RPMI8226 (cell line): ENCODE measurements at regions not wholly inside any gene's neighbourhood (a gene's known extent, or its start where the extent isn't known, plus 50 kb on each side); places are given as distances from the start of the nearest gene placed in this dataset.
"Not testable (repeated sequence)": the region's sequence is repeated elsewhere in the genome, so short reads cannot be mapped to it uniquely, and the experiment has no call there.

Experiments
- DNase-seq: peaks from one replicate; pipeline ENCODE4 v3.0.0-alpha.2; 2015

- DNase-seq: no peak
These were observed 749.7 kb upstream of the COX7C start for GRCh38 chr5:85868070-85868469.

GRCh38 chr5:85893996-85894395 is 723.7 kb upstream of the COX7C start:
- DNase-seq: no peak

DNA sequence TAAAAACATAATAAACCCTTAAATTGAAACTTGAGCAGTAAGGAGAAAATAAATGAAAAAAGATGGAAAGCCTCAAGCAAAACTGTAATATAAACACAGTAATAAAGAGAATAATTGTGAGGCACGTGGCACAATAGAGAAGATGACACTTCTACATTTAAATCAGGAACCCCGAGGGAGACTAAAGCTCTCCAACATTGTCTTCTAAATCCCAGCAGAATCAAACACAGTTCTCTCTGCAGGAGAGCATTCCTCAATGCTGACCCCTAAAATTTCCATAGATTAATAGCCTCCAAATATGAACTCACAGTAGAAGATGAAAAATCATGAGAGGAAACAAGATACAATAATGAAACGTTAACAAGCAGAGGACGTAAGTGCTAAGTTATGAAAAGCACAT is 721.2 kb upstream of the COX7C start:
- DNase-seq: no peak

DNA sequence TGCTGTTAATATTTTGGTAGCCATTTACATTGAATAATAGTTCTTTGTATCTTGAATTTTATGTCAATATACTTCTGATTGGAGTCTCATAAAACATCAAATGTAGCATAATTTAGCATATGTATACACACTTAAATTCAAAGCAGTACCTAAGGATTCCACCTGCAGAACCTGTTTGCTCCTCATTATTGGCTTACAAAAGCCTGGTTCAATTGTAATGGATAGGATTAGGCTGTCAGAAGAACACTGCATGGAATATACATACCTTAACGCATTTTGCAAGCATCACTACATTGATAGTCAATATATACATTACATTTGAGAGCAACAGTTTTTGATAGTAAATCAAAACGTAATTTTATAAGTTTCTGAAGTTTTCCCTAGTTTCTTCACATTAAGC is 711.3 kb upstream of the COX7C start:
- no peak for DNase-seq

DNA sequence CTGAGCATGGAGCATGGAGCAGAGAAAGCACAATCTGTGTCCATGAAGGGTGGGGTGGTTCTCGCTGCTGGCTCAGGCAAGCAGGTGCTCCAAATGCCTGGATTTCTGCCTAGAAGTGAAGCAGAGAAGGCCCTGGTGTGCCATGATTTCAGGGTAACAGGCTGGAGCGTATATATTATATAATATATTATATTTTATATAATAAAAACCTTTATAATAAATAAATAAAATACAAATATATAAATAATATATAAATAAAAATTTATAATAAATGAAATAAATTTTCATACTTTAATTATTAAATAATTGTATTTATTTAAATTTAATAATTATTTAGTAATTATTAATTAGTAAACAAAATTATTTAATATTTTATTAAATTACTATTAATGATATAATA is 707.4 kb upstream of the COX7C start:
- no peak for DNase-seq

- DNase-seq: no peak
These were observed 696.8 kb upstream of the COX7C start for GRCh38 chr5:85920984-85921383.

DNA sequence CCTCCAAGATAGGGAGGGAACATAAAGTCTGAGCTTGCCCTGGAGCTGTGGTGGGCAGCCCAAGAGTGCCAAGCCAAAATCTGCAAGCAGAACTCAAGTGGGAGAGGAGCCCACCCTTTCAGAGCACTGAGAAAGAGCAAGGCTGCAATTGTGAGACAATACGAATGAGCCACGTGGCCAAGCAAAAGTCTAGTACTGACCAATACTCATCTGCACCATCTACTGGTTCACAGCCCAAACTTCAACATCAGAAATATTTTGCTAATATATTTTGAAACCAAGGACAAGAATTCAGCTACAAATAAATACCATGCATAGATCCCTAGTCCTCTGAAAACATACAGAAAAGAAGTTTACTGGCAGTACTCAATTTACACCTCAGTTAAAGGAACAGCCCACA is 696.2 kb upstream of the COX7C start:
- DNase-seq: no peak

GRCh38 chr5:85927632-85928031 is 690.1 kb upstream of the COX7C start:
- DNase-seq: no peak

DNA sequence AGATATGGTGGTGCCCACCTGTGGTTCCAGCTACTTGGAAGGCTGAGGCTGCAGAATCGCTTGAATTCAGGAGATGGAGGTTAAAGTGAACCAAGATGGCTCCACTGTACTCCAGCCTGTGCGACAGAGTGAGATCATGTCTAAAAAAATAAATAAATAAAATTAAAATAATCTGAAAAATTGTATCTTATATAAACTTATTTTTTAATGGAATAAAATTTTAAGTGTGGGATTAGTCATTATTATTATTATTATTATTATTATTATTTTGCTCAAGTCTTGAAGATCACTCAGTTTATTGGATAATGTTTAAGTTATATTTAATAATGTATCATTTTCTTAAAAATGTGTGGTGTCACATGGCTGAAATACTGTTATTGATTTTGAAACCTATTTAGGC is 688.0 kb upstream of the COX7C start:
- DNase-seq: no peak

DNA sequence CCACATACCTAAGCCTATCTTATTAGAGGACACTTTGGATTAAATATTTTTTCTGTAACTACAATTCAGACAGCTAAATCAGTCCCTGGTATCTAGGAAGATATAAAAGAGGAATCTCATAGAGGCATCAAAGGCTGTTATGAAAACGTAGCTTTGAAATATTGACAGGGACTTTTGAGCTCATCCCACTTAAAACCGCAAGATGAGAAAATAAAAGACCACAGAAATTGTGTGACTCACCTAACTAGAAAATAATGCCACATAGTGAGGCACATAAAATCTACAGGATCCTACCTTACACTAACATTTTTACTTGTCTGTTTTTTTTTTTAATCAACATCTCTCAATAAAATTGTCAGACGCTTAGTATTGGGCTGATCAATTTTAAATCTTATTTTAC is 686.5 kb upstream of the COX7C start:
- no peak for DNase-seq

DNA sequence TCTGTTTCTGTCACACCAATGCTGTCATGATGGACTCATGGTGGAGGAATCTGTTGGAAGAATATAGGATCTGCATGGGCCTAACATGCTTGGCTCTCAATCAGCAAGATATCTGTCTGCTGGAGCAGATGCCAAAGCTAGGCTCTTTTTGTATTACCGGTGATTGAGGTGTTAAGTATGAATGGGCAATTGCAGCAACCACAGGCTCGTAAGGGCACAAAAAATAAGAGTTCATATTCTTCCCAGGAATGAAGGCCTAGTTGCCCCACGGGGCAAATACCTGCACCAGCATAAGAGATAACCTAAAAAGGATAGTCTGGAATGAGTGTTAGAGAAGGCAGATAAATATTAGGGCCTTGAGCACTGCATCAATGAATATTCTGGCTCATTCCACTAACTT is 679.5 kb upstream of the COX7C start:
- no peak for DNase-seq

GRCh38 chr5:85951707-85952210 is 666.0 kb upstream of the COX7C start:
- DNase-seq: no peak

DNA sequence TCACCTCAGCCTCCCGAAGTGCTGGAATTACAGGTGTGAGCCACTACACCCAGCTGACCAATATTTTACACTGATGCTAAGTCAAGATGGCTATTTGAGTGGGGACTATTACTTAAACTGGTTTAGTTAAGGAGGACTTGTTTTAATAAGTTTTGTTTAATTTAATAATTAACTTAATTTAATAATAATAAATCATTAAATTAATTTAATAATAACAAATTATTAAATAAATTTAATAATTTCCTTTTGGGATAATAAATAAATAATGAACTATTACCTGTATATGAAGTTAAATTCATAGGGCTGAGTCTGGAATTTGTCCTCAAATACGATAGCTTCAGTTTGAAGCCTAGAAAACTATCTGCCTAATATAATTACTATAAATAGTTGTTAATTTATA is 665.1 kb upstream of the COX7C start:
- no peak for DNase-seq

DNA sequence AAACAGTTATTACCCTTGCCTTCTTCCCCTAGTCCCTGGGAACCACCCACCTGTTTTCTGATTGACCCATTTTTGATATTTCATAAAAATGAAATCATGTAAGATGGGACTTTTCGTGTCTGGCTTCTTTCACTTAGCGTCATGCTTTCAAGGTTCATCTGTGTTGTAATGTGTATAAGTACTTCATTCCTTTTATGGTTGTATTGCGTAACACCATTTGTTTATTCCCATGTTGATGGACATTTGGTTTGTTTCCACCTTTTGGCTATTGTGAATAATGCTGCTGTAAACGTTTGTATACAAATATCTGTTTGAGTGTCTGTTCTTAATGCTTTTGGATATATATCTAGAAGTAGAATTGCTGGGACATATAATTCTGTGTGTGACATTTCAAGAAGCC is 650.1 kb upstream of the COX7C start:
- DNase-seq: no peak

DNA sequence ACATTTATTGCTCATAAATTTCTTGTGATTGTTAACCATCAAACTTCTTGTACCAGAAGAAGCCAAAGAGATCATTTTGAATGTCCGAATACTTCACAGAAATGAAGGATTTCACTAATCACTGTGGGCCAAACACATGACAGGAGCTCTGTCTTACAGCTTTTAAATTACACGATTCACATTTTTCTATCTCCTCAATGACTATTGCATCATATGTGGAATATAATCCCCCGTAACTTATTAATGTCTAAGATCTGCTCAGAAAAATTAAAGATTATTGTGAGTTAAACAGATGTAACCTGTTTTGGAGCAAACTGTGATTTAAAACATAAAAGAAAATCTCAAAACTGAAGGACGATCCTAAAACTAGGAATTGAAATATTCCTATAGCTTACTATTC is 645.2 kb upstream of the COX7C start:
- no peak for DNase-seq

DNA sequence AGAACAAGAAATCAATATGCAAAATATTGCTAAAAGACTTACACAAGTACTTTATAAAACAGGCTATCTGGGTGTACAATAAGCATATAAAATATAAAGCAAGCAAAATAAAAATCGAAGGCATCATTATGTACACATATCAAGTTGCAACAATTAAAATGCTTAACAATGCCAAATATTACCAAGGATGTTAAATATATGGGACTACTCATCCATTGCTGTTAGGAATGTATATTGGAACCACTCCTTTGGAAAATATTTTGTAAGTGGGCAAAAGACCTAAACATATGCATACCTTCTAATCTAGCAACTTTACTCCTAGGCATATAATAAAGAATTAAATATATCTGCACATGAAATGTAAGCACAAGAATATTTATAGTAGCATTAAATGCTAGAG is 632.6 kb upstream of the COX7C start:
- no peak for DNase-seq

DNA sequence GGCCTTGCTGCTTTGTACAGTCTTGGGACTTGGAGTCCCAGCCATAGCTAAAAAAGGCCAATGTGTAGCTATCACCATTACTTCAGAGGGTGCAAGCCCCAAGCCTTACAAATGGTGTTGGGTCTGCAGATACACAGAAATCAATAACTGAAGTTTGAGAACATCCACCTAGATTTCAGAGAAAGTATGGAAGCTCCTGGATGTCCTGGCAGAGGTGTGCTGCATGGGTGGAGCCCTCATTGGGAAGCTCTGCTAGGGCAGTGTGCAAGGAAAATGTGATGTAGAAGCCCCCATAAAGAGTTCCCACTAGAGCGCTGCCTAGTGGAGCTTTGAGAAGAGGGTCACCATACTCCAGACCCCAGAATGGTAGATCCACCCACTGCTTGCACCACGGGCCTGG is 626.7 kb upstream of the COX7C start:
- no peak for DNase-seq

- DNase-seq: not testable (repeated sequence)
These were observed 623.1 kb upstream of the COX7C start for GRCh38 chr5:85994653-85995052.

GRCh38 chr5:85998656-85999055 is 619.1 kb upstream of the COX7C start:
- no peak for DNase-seq

GRCh38 chr5:86008293-86008692 is 609.4 kb upstream of the COX7C start:
- no peak for DNase-seq

DNA sequence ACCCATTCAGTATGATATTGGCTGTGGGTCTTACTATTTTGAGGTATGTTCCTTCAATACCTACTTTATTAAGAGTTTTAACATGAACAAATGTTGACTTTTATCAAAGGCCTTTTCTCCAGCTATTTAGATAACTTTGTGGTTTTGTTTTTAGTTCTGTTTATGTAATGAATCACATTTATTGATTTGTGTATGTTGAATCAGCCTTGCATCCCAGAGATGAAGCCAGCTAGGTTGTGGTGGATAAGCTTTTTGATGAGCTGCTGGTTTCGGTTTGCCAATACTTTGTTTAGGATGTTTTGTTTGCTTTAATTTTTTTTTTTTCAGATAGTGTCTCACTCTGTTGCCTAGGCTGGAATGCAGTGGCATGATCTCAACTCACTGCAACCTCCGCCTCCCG is 609.0 kb upstream of the COX7C start:
- no peak for DNase-seq

DNA sequence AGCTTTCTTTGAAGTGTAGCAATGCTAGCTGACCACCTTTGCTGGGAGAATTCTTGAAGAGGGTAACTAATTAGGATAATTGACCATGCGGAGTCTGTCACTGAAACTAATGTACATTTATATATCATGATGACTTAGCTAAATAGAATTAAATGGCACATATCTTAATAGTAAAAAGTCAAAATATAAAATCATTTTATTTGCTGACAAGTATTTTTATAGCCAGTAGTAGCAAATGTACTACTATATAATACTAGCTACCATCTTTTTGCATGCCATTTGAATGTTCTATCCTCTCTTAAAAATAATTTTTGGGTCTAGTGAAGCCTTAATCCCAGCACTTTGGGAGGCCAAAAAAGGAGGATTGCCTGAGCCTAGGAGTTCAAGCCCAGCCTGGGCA is 605.8 kb upstream of the COX7C start:
- DNase-seq: no peak

DNA sequence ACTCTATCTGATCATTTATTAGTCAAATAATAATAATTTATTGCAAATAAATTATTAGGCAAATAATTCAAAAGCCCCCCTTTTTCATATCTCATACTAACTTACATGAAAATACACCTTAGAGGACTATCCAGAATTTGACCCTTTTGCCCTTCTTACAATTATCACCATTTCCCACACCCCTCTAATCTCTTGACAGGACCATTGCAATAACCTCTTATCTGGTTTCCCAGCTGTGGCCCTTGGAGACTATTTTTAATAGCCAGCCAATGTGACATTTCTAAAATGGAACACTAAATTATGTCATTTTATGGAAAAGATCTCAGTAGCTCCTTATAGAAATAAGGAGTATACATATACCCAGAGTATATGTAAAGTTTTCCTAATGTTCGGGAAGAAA is 588.4 kb upstream of the COX7C start:
- no peak for DNase-seq

DNA sequence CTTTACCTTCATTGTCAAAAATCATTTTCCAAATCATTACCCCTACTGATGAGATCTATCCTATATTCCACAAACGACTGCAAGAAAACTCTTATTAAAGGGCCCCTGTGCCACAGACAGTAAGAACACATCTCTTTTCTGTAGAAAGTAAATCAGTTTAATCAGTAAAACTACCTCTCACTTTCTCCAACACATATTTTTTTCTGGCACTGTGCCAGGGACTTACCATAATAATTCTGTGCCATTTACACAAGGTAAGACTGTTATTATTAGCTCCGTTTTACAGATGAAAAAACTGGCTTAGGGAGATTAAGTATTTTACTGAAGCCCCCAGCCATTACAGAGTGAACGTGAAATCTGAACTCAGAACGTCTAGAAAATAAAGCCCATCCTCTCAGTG is 587.0 kb upstream of the COX7C start:
- peak; percentile 29 for DNase-seq

GRCh38 chr5:86038566-86038965 is 579.2 kb upstream of the COX7C start:
- DNase-seq: no peak

- DNase-seq: no peak
These were observed 578.4 kb upstream of the COX7C start for GRCh38 chr5:86039351-86039750.
